IPS-20b (cell line): ENCODE measurements at regions not wholly inside any gene's neighbourhood (a gene's known extent, or its start where the extent isn't known, plus 50 kb on each side); places are given as distances from the start of the nearest gene placed in this dataset.

Source experiments
- H3K27ac ChIP-seq: one replicate; pipeline ENCODE4 v1.5.1; 2013; ENCODE audit warnings: low read length
- H3K27me3 ChIP-seq: 2 replicates; pipeline ENCODE4 v1.6.1; 2013; ENCODE audit warnings: mild to moderate bottlenecking, low read length, inconsistent platforms; ENCODE audit not compliant: insufficient read depth
- H3K36me3 ChIP-seq: 2 replicates; pipeline ENCODE4 v1.6.1; 2013; ENCODE audit warnings: low read depth, mild to moderate bottlenecking, inconsistent platforms, low read length, moderate library complexity; ENCODE audit not compliant: insufficient read depth
- H3K4me1 ChIP-seq: 2 replicates; pipeline ENCODE4 v1.6.1; 2013; ENCODE audit warnings: mild to moderate bottlenecking, control low read depth, inconsistent platforms, low read length, moderate library complexity; ENCODE audit not compliant: insufficient read depth
- H3K4me3 ChIP-seq: 2 replicates; pipeline ENCODE4 v1.5.1; 2013; ENCODE audit warnings: mild to moderate bottlenecking, low read length, inconsistent platforms
- H3K9ac ChIP-seq: 2 replicates; pipeline ENCODE4 v1.6.1; 2013; ENCODE audit warnings: low read depth, mild to moderate bottlenecking, inconsistent platforms, low read length, moderate library complexity
- H3K9me3 ChIP-seq: 2 replicates; pipeline ENCODE4 v1.6.1; 2013; ENCODE audit warnings: mild to moderate bottlenecking, low read depth, low read length, inconsistent platforms; ENCODE audit not compliant: insufficient read depth

GRCh38 chr20:40442181-40442963 is 246.7 kb downstream of the MAFB start:
- H3K9me3 ChIP-seq, result no peaks in the 10 kb centered on the region
- H3K27ac ChIP-seq, result no peak overlapping the region
- H3K4me1 ChIP-seq, result peaks cover 9% of the 10 kb centered on the region; the same call in 1 of the 2 replicates
- H3K27me3 ChIP-seq, result no peaks in the 10 kb centered on the region
- no peaks in the 10 kb centered on the region for H3K36me3 ChIP-seq
- no peak overlapping the region for H3K4me3 ChIP-seq
- no peak overlapping the region for H3K9ac ChIP-seq

GRCh38 chr20:40441771-40442170 is 247.3 kb downstream of the MAFB start:
- Histone ChIP-seq H3K36me3 (no peaks in the 10 kb centered on the region), H3K27me3 (no peaks in the 10 kb centered on the region), H3K4me1 (peaks cover 5% of the 10 kb centered on the region; the same call in 1 of the 2 replicates), H3K4me3 (no peak overlapping the region), H3K9ac (no peak overlapping the region), H3K27ac (no peak overlapping the region), H3K9me3 (no peaks in the 10 kb centered on the region)

- H3K27me3 ChIP-seq, result no peaks in the 10 kb centered on the region
- H3K4me1 ChIP-seq, result peaks cover 5% of the 10 kb centered on the region; the same call in 1 of the 2 replicates
- no peaks in the 10 kb centered on the region for H3K9me3 ChIP-seq
- no peak overlapping the region for H3K4me3 ChIP-seq
- H3K9ac ChIP-seq, result no peak overlapping the region
- H3K36me3 ChIP-seq, result no peaks in the 10 kb centered on the region
- H3K27ac ChIP-seq, result no peak overlapping the region
Measured at GRCh38 chr20:40438161-40438830, 250.7 kb downstream of the MAFB start.

GRCh38 chr20:40436011-40436410 is 253.0 kb downstream of the MAFB start:
- no peaks in the 10 kb centered on the region for H3K36me3 ChIP-seq
- H3K4me1 ChIP-seq, result no peaks in the 10 kb centered on the region
- H3K27ac ChIP-seq, result no peak overlapping the region
- no peaks in the 10 kb centered on the region for H3K9me3 ChIP-seq
- H3K9ac ChIP-seq, result no peak overlapping the region
- no peaks in the 10 kb centered on the region for H3K27me3 ChIP-seq
- H3K4me3 ChIP-seq, result no peak overlapping the region

- Histone ChIP-seq H3K36me3 (no peaks in the 10 kb centered on the region), H3K9me3 (no peaks in the 10 kb centered on the region), H3K9ac (no peak overlapping the region), H3K4me3 (no peak overlapping the region), H3K27me3 (no peaks in the 10 kb centered on the region), H3K4me1 (no peaks in the 10 kb centered on the region), H3K27ac (no peak overlapping the region)
Measured at GRCh38 chr20:40435146-40435895, 253.7 kb downstream of the MAFB start.

- Histone ChIP-seq H3K27me3 (no peaks in the 10 kb centered on the region), H3K4me3 (no peak overlapping the region), H3K4me1 (no peaks in the 10 kb centered on the region), H3K9me3 (no peaks in the 10 kb centered on the region), H3K36me3 (no peaks in the 10 kb centered on the region), H3K27ac (no peak overlapping the region), H3K9ac (no peak overlapping the region)
Measured at GRCh38 chr20:40434122-40434521, 254.9 kb downstream of the MAFB start.

GRCh38 chr20:40433341-40433861 is 255.6 kb downstream of the MAFB start:
- Histone ChIP-seq H3K4me1 (no peaks in the 10 kb centered on the region), H3K4me3 (no peak overlapping the region), H3K27me3 (no peaks in the 10 kb centered on the region), H3K9me3 (no peaks in the 10 kb centered on the region), H3K27ac (no peak overlapping the region), H3K36me3 (no peaks in the 10 kb centered on the region), H3K9ac (no peak overlapping the region)

GRCh38 chr20:40431611-40432010 is 257.4 kb downstream of the MAFB start:
- Histone ChIP-seq H3K9me3 (no peaks in the 10 kb centered on the region), H3K27ac (no peak overlapping the region), H3K4me1 (no peaks in the 10 kb centered on the region), H3K4me3 (no peak overlapping the region), H3K36me3 (no peaks in the 10 kb centered on the region), H3K27me3 (no peaks in the 10 kb centered on the region), H3K9ac (no peak overlapping the region)

GRCh38 chr20:40431112-40431511 is 257.9 kb downstream of the MAFB start:
- Histone ChIP-seq H3K27ac (no peak overlapping the region), H3K36me3 (no peaks in the 10 kb centered on the region), H3K27me3 (no peaks in the 10 kb centered on the region), H3K9me3 (no peaks in the 10 kb centered on the region), H3K9ac (no peak overlapping the region), H3K4me3 (no peak overlapping the region), H3K4me1 (no peaks in the 10 kb centered on the region)

GRCh38 chr20:40427026-40427425 is 262.0 kb downstream of the MAFB start:
- Histone ChIP-seq H3K27ac (no peak overlapping the region), H3K9me3 (no peaks in the 10 kb centered on the region), H3K9ac (no peak overlapping the region), H3K4me3 (no peak overlapping the region), H3K4me1 (no peaks in the 10 kb centered on the region), H3K27me3 (no peaks in the 10 kb centered on the region), H3K36me3 (no peaks in the 10 kb centered on the region)

- H3K4me3 ChIP-seq, result no peak overlapping the region
- H3K36me3 ChIP-seq, result no peaks in the 10 kb centered on the region
- H3K9me3 ChIP-seq, result no peaks in the 10 kb centered on the region
- H3K27me3 ChIP-seq, result no peaks in the 10 kb centered on the region
- H3K4me1 ChIP-seq, result no peaks in the 10 kb centered on the region
- H3K27ac ChIP-seq, result no peak overlapping the region
- H3K9ac ChIP-seq, result no peak overlapping the region
Measured at GRCh38 chr20:40424695-40425094, 264.3 kb downstream of the MAFB start.
